ENCODE measurements at regions not wholly inside any gene's neighbourhood (a gene's known extent, or its start where the extent isn't known, plus 50 kb on each side); places are given as distances from the start of the nearest gene placed in this dataset.

- no peak for TF ChIP-seq CTCF (IDR thresholded peaks at IDR 0.05; ENCODE audit: low read depth, low read length, missing control alignments)
- Histone ChIP-seq H3K27ac (no peak overlapping the region), H3K36me3 (replicated peaks) (no peaks in the 10 kb centered on the region), H3K4me3 (ENCODE audit: low read depth, low read length) (no peak overlapping the region), H3K27me3 (replicated peaks) (no peaks in the 10 kb centered on the region)
- in situ Hi-C loops (cut with HindIII; ENCODE audit: low pct_ligation_motif_present, low sequenced_read_pairs) = no loop called here
- DNase-seq = no peak
Observed at GRCh38 chr20:61023612-61024011, 228.4 kb upstream of the CDH4 start.

GRCh38 chr20:61024390-61024789 lies 227.7 kb upstream of the CDH4 start:
- no peak for TF ChIP-seq CTCF (IDR thresholded peaks at IDR 0.05; ENCODE audit: low read depth, low read length, missing control alignments)
- Histone ChIP-seq H3K4me3 (ENCODE audit: low read depth, low read length) (no peak overlapping the region), H3K27me3 (replicated peaks) (no peaks in the 10 kb centered on the region), H3K27ac (no peak overlapping the region), H3K36me3 (replicated peaks) (no peaks in the 10 kb centered on the region)
- in situ Hi-C loops (cut with HindIII; ENCODE audit: low pct_ligation_motif_present, low sequenced_read_pairs) = no loop called here
- DNase-seq = no peak

- no peak for TF ChIP-seq CTCF (IDR thresholded peaks at IDR 0.05; ENCODE audit: low read depth, low read length, missing control alignments)
- in situ Hi-C loops (cut with HindIII; ENCODE audit: low pct_ligation_motif_present, low sequenced_read_pairs) = no loop called here
- no peaks in the 10 kb centered on the region for H3K27me3 ChIP-seq (replicated peaks)
Observed at GRCh38 chr20:61025536-61025935, 226.5 kb upstream of the CDH4 start.

GRCh38 chr20:61026173-61026572 lies 225.9 kb upstream of the CDH4 start:
- TF ChIP-seq CTCF (IDR thresholded peaks at IDR 0.05; ENCODE audit: low read depth, low read length, missing control alignments) = no peak
- Histone ChIP-seq H3K4me3 (ENCODE audit: low read depth, low read length) (no peak overlapping the region), H3K27me3 (replicated peaks) (no peaks in the 10 kb centered on the region), H3K27ac (no peak overlapping the region), H3K36me3 (replicated peaks) (no peaks in the 10 kb centered on the region)
- no peak for DNase-seq
- in situ Hi-C loops (cut with HindIII; ENCODE audit: low pct_ligation_motif_present, low sequenced_read_pairs) = no loop called here

More at GRCh38 chr20:61025536-61025935, 226.5 kb upstream of the CDH4 start:
- no peak overlapping the region for H3K4me3 ChIP-seq (ENCODE audit: low read depth, low read length)
- no peak for DNase-seq
- no peaks in the 10 kb centered on the region for H3K36me3 ChIP-seq (replicated peaks)
- H3K27ac ChIP-seq = no peak overlapping the region

- Histone ChIP-seq H3K36me3 (replicated peaks) (no peaks in the 10 kb centered on the region), H3K27ac (no peak overlapping the region), H3K4me3 (ENCODE audit: low read depth, low read length) (no peak overlapping the region), H3K27me3 (replicated peaks) (no peaks in the 10 kb centered on the region)
- in situ Hi-C loops (cut with HindIII; ENCODE audit: low pct_ligation_motif_present, low sequenced_read_pairs) = no loop called here
- DNase-seq = no peak
- no peak for TF ChIP-seq CTCF (IDR thresholded peaks at IDR 0.05; ENCODE audit: low read depth, low read length, missing control alignments)
Observed at GRCh38 chr20:61026731-61027130, 225.3 kb upstream of the CDH4 start.

GRCh38 chr20:61027218-61027617 lies 224.8 kb upstream of the CDH4 start:
- H3K27me3 ChIP-seq (replicated peaks) = no peaks in the 10 kb centered on the region
- no peak overlapping the region for H3K27ac ChIP-seq
- no peak overlapping the region for H3K4me3 ChIP-seq (ENCODE audit: low read depth, low read length)
- DNase-seq = no peak
- no peaks in the 10 kb centered on the region for H3K36me3 ChIP-seq (replicated peaks)
- no peak for TF ChIP-seq CTCF (IDR thresholded peaks at IDR 0.05; ENCODE audit: low read depth, low read length, missing control alignments)
- in situ Hi-C loops (cut with HindIII; ENCODE audit: low pct_ligation_motif_present, low sequenced_read_pairs) = no loop called here
